Esophagus (tissue), 2 donors: ENCODE measurements at regions not wholly inside any gene's neighbourhood (a gene's known extent, or its start where the extent isn't known, plus 50 kb on each side); places are given as distances from the start of the nearest gene placed in this dataset.
A peak's percentile ranks its signal among the peaks of the same experiment; 100 is the strongest.

Source experiments
- H3K27ac ChIP-seq, 2 donors: one replicate each; pipeline ENCODE4 v1.5.1; 2013; ENCODE audit warnings: low read depth in 2 of 2, mild to moderate bottlenecking in 2 of 2, inconsistent platforms in 1 of 2, low read length in 1 of 2, moderate library complexity in 1 of 2
- H3K27me3 ChIP-seq, 2 donors: one replicate each; pipeline ENCODE4 v1.6.1; 2013; ENCODE audit warnings: low read length in 2 of 2, control low read depth in 1 of 2, mild to moderate bottlenecking in 1 of 2; ENCODE audit not compliant: insufficient read depth in 2 of 2, control insufficient read depth in 1 of 2
- H3K36me3 ChIP-seq, 2 donors: one replicate each; pipeline ENCODE4 v1.6.1; 2013; ENCODE audit warnings: low read length in 1 of 2; ENCODE audit not compliant: control insufficient read depth in 2 of 2, insufficient read depth in 2 of 2
- H3K4me1 ChIP-seq, 2 donors: one replicate each; pipeline ENCODE4 v1.6.1; 2013; ENCODE audit warnings: low read length in 1 of 2; ENCODE audit not compliant: control insufficient read depth in 2 of 2, insufficient read depth in 2 of 2
- H3K4me3 ChIP-seq, 2 donors: one replicate each; pipeline ENCODE4 v1.5.1; 2013; ENCODE audit warnings: low read length in 2 of 2, mild to moderate bottlenecking in 2 of 2, low read depth in 1 of 2, moderate library complexity in 1 of 2
- H3K9me3 ChIP-seq, 2 donors: one replicate each; pipeline ENCODE4 v1.6.1; 2013; ENCODE audit warnings: mild to moderate bottlenecking in 2 of 2, low read depth in 1 of 2, low read length in 1 of 2, moderate library complexity in 1 of 2; ENCODE audit not compliant: control insufficient read depth in 2 of 2, insufficient read depth in 1 of 2
- WGBS, 2 donors: extraction: QIAGEN DNeasy Blood & Tissue Kit; methylation state at CpG; one replicate each; pipeline ENCODE4 v1.1.7; 2013; 5-methylcytosine and 5-hydroxymethylcytosine counted together
- donor health status: healthy with polysubstance abuse.
- donor health status: Bipolar disorder and iron deficiency.

DNA sequence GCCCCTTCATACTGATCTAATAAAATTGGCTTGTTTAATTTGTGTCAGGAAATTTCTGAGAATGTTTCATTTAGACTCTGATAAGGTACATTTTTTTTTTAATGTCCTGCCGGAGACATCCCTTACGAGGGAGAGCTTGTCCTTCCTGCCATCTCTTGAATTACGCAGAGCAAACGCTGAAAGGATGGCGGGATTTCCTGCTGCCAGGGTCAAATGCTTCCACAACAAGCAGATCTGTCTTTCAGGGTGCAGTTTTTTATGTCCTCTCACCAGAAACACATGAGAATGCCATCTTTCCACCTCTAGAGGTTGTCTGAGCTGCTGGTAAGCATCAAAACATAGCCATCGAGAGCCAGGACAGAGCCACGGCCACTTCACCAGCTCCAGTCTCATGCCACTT lies 126.8 kb upstream of the ARHGAP5 start:
- 64 to 67% methylated on average over 7 of the region's 7 CpGs for whole genome bisulfite sequencing, 2 donors
- Histone ChIP-seq H3K36me3 (no peaks in the 10 kb centered on the region), H3K4me1 (peaks cover 3 to 4% of the 10 kb centered on the region in 2 donors), H3K27ac (peak overlapping the region in 1 of 2 donors; percentile 28), H3K9me3 (no peaks in the 10 kb centered on the region), H3K4me3 (no peak overlapping the region), H3K27me3 (no peaks in the 10 kb centered on the region)

DNA sequence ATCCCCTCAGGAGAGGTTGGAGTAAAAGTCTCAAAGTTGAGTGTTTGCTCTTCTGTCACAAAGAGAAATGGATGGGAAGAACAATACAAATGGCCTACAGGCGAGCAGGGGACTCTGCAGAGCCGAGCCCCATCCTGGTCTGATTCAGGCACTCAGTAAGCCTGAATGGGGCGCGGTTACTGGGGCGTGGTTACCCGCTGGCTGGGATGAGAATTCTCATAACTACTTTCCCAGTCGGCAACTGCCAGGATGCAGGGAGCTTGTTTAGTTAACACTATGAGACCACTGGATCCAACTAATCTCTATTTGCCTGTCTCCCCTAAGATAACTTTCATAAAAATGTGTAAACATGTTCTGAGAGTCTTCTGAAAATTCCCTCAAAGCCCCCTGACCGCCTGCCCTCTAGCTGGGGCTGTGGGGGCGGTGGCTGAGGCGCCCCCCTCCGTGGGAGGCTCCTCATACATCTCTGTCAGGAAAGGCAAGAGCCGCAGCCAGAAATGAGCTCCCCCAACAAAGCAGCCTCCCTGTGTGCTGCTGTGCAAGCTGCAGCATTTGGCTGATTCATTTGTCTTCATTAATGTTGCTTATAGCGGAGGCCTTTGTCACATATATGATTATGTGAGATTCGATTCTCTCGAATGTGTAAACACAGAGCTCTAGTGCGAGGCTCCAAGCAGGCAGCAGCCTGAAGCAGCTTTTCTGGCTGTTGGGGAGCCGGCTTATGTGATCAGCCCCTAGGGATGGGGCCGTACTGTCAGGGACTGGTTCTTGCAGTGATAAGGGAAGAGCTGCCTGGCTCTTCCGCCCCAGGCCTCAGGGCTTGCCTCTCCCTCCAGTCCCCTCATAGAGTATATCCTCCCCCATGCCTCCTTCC lies 126.1 kb upstream of the ARHGAP5 start:
- Histone ChIP-seq H3K4me1 (peaks cover under 1 to 3% of the 10 kb centered on the region in 2 donors), H3K36me3 (no peaks in the 10 kb centered on the region), H3K4me3 (no peak overlapping the region), H3K27ac (peak overlapping the region in 1 of 2 donors; percentile 52), H3K9me3 (no peaks in the 10 kb centered on the region), H3K27me3 (no peaks in the 10 kb centered on the region)
- 31 to 33% methylated on average over 19 of the region's 19 CpGs for whole genome bisulfite sequencing, 2 donors

DNA sequence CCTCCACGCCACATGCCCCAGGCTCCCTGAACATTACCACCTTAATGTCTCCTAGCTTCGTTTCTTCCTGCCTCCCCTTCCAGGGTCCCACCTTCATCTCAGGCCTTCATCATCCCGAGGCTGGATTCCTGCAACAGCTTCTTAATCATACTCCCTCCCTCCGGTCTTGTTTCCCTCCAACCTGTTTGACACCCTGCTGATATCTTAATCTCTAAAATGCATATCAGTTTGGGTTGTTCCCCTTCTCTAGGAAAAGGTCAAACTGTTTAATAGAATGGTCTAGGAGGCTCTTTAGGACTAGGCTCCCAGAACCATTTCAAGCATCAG lies 125.5 kb upstream of the ARHGAP5 start:
- Histone ChIP-seq H3K9me3 (no peaks in the 10 kb centered on the region), H3K4me3 (no peak overlapping the region), H3K36me3 (no peaks in the 10 kb centered on the region), H3K27ac (peak overlapping the region in 1 of 2 donors; percentile 52), H3K27me3 (no peaks in the 10 kb centered on the region), H3K4me1 (peaks cover 0 to 3% of the 10 kb centered on the region in 2 donors)
- whole genome bisulfite sequencing, 2 donors, result 73 to 75% methylated on average over 4 of the region's 4 CpGs

DNA sequence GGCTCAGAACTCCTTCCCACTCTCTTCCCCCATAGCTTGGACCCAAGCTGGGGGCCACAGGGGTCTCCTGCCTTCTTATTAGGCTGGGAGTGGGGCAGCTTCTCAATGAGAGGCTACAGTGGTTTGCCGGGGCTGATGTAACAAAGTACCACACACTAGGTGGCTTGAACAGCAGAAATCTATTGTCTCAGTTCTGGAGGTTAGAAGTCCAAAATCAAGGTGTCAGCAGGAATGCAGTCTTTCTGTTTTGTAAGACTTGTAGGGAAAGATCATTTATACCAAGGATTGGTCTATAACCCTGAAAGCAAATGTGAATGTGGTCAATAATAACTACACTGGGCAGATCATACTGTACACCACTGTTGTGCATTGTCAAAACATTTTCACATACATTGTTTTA lies 124.5 kb upstream of the ARHGAP5 start:
- Histone ChIP-seq H3K4me1 (peaks cover 0 to 3% of the 10 kb centered on the region in 2 donors), H3K27ac (no peak overlapping the region), H3K27me3 (no peaks in the 10 kb centered on the region), H3K4me3 (no peak overlapping the region), H3K9me3 (no peaks in the 10 kb centered on the region), H3K36me3 (no peaks in the 10 kb centered on the region)
- WGBS, 2 donors, result 89 to 96% methylated on average over 1 of the region's 1 CpG

DNA sequence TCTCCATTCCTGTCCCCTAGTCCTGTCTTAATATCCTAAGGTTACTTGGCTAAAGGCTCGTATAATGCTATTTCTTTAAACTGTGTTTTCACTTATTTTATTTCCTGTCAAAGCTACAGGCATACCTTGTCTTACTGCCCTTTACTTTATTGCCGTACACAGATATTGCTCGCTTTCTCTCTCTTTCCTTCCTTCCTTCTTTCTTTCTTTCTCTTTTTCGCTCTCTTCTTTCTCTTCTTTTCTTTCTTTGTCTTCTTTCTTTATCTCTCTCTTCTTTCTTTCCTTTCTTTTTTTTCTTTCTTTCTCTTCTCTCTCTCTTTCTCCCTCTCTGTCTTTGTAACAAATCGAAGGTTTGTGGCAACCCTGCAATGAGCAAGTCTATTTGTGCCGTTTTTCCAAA lies 123.9 kb upstream of the ARHGAP5 start:
- no peak overlapping the region for H3K27ac ChIP-seq

DNA sequence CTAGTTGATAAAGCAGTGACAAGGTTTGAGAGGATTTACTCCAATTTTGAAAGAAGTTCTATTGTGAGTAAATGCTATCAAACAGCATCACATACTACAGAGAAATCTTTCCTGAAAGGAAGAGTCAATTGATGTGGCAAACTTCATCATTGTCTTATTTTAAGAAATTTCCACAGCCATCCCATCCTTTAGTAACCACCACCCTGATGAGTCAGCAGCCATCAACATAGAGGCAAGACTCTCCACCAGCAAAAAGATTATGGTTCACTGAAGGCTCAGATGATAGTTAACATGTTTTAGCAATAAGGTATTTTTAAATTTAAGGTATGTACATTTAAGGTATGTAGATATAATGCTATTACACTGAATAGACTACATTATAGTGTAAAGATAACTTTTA lies 122.1 kb upstream of the ARHGAP5 start:
- H3K4me1 ChIP-seq, result peaks cover 0 to 3% of the 10 kb centered on the region in 2 donors
- H3K36me3 ChIP-seq, result no peaks in the 10 kb centered on the region
- H3K4me3 ChIP-seq, result no peak overlapping the region
- no peak overlapping the region for H3K27ac ChIP-seq
- no peaks in the 10 kb centered on the region for H3K9me3 ChIP-seq
- no peaks in the 10 kb centered on the region for H3K27me3 ChIP-seq

More for the DNA sequence above, 123.9 kb upstream of the ARHGAP5 start:
- 88 to 95% methylated on average over 6 of the region's 6 CpGs for WGBS, 2 donors
- Histone ChIP-seq H3K36me3 (no peaks in the 10 kb centered on the region), H3K27me3 (no peaks in the 10 kb centered on the region), H3K4me3 (no peak overlapping the region), H3K9me3 (no peaks in the 10 kb centered on the region), H3K4me1 (peaks cover 0 to 3% of the 10 kb centered on the region in 2 donors)

DNA sequence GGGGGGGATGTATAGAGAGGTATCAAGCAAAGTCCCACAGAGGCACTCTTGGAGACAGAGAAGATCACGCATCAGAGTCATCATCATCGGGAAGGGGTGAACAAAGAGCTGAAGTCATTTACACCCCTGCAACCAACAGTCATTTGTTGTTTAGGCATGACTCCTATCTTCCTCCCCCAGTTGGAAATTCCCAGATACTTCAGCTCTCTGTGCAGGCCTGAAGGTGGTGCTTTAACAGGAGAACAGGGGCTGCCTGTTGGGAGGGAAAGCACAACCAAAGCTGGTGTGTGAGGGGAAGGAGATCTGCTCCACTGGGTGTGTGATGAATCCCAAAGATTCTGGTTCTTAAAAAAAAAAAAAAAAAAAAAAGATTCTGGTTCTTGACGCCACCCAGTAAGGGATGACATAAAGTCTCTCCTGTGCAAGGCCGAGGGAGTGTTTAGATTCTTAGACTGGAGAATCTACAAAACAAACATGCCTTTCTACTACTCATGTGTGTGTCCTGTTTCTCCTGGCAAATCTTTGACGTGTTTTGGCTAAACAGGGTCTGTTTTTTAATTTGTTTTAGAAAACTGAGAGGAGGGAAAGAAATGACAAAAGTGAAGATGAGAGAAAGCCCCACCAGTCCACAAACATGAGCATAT lies 121.0 kb upstream of the ARHGAP5 start:
- Histone ChIP-seq H3K4me3 (no peak overlapping the region), H3K36me3 (no peaks in the 10 kb centered on the region), H3K27me3 (no peaks in the 10 kb centered on the region), H3K4me1 (peaks cover 0 to under 1% of the 10 kb centered on the region in 2 donors), H3K27ac (no peak overlapping the region), H3K9me3 (no peaks in the 10 kb centered on the region)
- 67 to 75% methylated on average over 5 of the region's 5 CpGs for WGBS, 2 donors

DNA sequence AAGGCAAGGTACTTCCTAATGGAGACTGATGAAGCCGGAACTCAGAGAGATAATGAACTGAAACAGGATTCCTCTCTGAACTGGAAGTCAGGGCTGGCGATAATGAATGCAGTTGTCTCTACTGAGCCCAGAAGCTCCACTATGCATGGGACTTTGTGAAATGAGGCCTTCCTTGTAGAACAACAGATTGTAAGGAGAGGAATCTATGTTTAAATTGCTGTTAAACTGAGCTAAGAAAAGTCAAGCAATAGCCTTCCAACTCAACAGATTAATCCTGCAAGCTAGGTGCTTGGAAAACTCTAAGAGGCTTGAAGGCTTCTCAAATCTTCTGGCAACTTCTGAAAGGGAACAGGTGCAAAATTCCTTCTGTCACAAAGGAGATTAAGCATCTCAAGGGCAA lies 119.5 kb upstream of the ARHGAP5 start:
- H3K9me3 ChIP-seq, result no peaks in the 10 kb centered on the region
- H3K27me3 ChIP-seq, result no peaks in the 10 kb centered on the region
- no peak overlapping the region for H3K27ac ChIP-seq
- no peak overlapping the region for H3K4me3 ChIP-seq
- H3K36me3 ChIP-seq, result no peaks in the 10 kb centered on the region
- H3K4me1 ChIP-seq, result no peaks in the 10 kb centered on the region
- 96 to 97% methylated on average over 2 of the region's 2 CpGs for WGBS, 2 donors

DNA sequence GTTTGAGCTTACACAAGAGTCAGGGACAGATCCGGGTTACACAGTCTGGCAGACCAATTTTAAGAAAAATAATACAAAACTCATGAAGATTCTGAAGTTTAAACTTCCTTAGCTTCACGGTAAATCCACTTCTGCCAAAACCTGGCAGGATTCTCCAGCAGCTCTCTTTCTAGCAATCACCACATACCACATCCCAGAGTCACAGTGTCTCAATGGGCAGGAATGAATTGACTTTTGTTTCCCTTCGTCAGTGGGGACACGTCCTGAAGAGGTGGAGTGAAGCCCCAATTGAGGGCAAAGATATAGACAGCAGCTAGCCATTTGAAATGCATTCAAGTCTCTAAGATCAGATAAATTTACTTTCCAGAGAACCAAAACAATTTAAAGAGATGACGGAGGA lies 117.1 kb upstream of the ARHGAP5 start:
- WGBS, 2 donors, result 86 to 87% methylated on average over 5 of the region's 5 CpGs

DNA sequence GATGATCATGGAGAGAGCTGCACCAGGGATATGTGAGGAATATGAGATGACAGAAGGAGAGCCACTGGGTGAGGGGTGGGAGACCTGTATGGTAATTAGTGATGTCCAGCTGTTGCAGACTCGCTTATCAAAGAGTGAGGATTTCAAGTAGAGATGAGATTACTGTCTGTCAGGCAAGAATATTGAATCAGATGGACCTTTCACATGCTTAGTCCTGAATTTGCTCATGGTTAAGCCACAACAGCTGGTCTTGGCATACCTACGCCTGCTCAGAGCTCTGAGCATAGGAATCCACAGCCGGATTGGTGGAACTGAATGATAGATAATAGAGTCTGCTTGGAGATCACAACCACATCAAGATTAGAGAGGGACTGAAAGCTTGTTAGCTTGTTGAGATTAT lies 115.2 kb upstream of the ARHGAP5 start:
- H3K27ac ChIP-seq, result no peak overlapping the region
- H3K4me1 ChIP-seq, result peaks cover 3 to 5% of the 10 kb centered on the region in 2 donors
- no peaks in the 10 kb centered on the region for H3K9me3 ChIP-seq
- no peak overlapping the region for H3K4me3 ChIP-seq
- WGBS, 2 donors, result 94% methylated on average over 3 of the region's 3 CpGs
- no peaks in the 10 kb centered on the region for H3K36me3 ChIP-seq
- H3K27me3 ChIP-seq, result no peaks in the 10 kb centered on the region

More for the DNA sequence above, 117.1 kb upstream of the ARHGAP5 start:
- Histone ChIP-seq H3K4me3 (no peak overlapping the region), H3K9me3 (no peaks in the 10 kb centered on the region), H3K4me1 (peaks cover 0 to 2% of the 10 kb centered on the region in 2 donors), H3K36me3 (no peaks in the 10 kb centered on the region), H3K27me3 (no peaks in the 10 kb centered on the region), H3K27ac (no peak overlapping the region)
